Mesenchymal stem cell (in vitro differentiated cells and primary cell): ENCODE measurements at regions not wholly inside any gene's neighbourhood (a gene's known extent, or its start where the extent isn't known, plus 50 kb on each side); places are given as distances from the start of the nearest gene placed in this dataset.
A peak's percentile ranks its signal among the peaks of the same experiment; 100 is the strongest.

Experiments used
- DNase-seq: peaks from one replicate; pipeline ENCODE4 v3.0.0-alpha.2; 2013
- H2AFZ ChIP-seq: one replicate; pipeline ENCODE4 v1.6.1; 2013; ENCODE audit warnings: low read depth, mild to moderate bottlenecking, control low read depth, inconsistent platforms, low read length, moderate library complexity
- H2AK5ac ChIP-seq: 2 replicates; pipeline ENCODE4 v1.6.1; 2013; ENCODE audit warnings: low read length, moderate library complexity, mild to moderate bottlenecking, inconsistent platforms; ENCODE audit not compliant: severe bottlenecking
- H2BK120ac ChIP-seq: one replicate; pipeline ENCODE4 v1.6.1; 2013; ENCODE audit warnings: low read depth, mild to moderate bottlenecking, inconsistent platforms, low read length, moderate library complexity
- H2BK12ac ChIP-seq, 2 experiments: one replicate each; pipeline ENCODE4 v1.6.1; 2013; ENCODE audit warnings: inconsistent platforms in 2 of 2, low read length in 2 of 2, mild to moderate bottlenecking in 2 of 2, moderate library complexity in 2 of 2, control low read depth in 1 of 2
- H2BK15ac ChIP-seq: one replicate; pipeline ENCODE4 v1.6.1; 2013; ENCODE audit warnings: mild to moderate bottlenecking, low read depth, inconsistent platforms; ENCODE audit not compliant: poor library complexity, severe bottlenecking
- H2BK5ac ChIP-seq: 2 replicates; pipeline ENCODE4 v1.6.1; 2013; ENCODE audit warnings: low read depth, mild to moderate bottlenecking, low read length, control low read depth, inconsistent platforms; ENCODE audit not compliant: poor library complexity, severe bottlenecking
- H3K14ac ChIP-seq, 2 experiments: one replicate each; pipeline ENCODE4 v1.6.1; 2013; ENCODE audit warnings: inconsistent platforms in 2 of 2, low read length in 2 of 2, control low read depth in 1 of 2, mild to moderate bottlenecking in 1 of 2, moderate library complexity in 1 of 2
- H3K18ac ChIP-seq, 2 experiments: one replicate each; pipeline ENCODE4 v1.6.1; 2013; ENCODE audit warnings: inconsistent platforms in 2 of 2, low read length in 2 of 2, control low read depth in 1 of 2, low read depth in 1 of 2, mild to moderate bottlenecking in 1 of 2
- H3K23ac ChIP-seq, 2 experiments: one replicate each; pipeline ENCODE4 v1.6.1; 2013; ENCODE audit warnings: inconsistent platforms in 2 of 2, low read length in 2 of 2, mild to moderate bottlenecking in 2 of 2, moderate library complexity in 2 of 2, control low read depth in 1 of 2
- H3K27ac ChIP-seq: 2 replicates; pipeline ENCODE4 v1.5.1; 2013; ENCODE audit warnings: mild to moderate bottlenecking, moderate library complexity, low read length, control low read depth, inconsistent platforms; ENCODE audit not compliant: poor library complexity, severe bottlenecking
- H3K27me3 ChIP-seq, 2 experiments: 2 replicates each; pipeline versions ENCODE4 v1.6.1 to v1.7.0; 2013; ENCODE audit warnings: low read length in 2 of 2, mild to moderate bottlenecking in 2 of 2, moderate library complexity in 2 of 2, control low read depth in 1 of 2, inconsistent platforms in 1 of 2; ENCODE audit not compliant: control insufficient read depth in 1 of 2, insufficient read depth in 1 of 2
- H3K36me3 ChIP-seq, 2 experiments: 2 replicates each; pipeline versions ENCODE4 v1.6.1 to v1.7.0; 2013; ENCODE audit warnings: low read length in 2 of 2, control low read depth in 1 of 2, inconsistent platforms in 1 of 2, low read depth in 1 of 2, mild to moderate bottlenecking in 1 of 2; ENCODE audit not compliant: insufficient read depth in 2 of 2, control insufficient read depth in 1 of 2
- H3K4ac ChIP-seq, 2 experiments: one replicate each; pipeline ENCODE4 v1.6.1; 2013; ENCODE audit warnings: inconsistent platforms in 2 of 2, low read length in 2 of 2, mild to moderate bottlenecking in 2 of 2, moderate library complexity in 2 of 2, control low read depth in 1 of 2, low read depth in 1 of 2
- H3K4me1 ChIP-seq: 2 replicates; pipeline ENCODE4 v1.6.1; 2013; ENCODE audit warnings: low read depth, low read length, control low read depth; ENCODE audit not compliant: control insufficient read depth, insufficient read depth
- H3K4me2 ChIP-seq: 2 replicates; pipeline ENCODE4 v1.6.1; 2013; ENCODE audit warnings: low read length, mild to moderate bottlenecking, inconsistent platforms; ENCODE audit not compliant: poor library complexity, severe bottlenecking
- H3K4me3 ChIP-seq, 2 experiments: 2 replicates each; pipeline versions ENCODE4 v1.5.1 to v1.7.0; 2013; ENCODE audit warnings: low read length in 2 of 2, mild to moderate bottlenecking in 2 of 2, control low read depth in 1 of 2, low read depth in 1 of 2; ENCODE audit not compliant: insufficient read depth in 1 of 2
- H3K79me1 ChIP-seq: replicated peaks from 2 replicates; pipeline ENCODE4 v1.6.1; 2013; ENCODE audit warnings: mild to moderate bottlenecking, control low read depth, low read length, inconsistent platforms; ENCODE audit not compliant: poor library complexity, severe bottlenecking
- H3K9ac ChIP-seq: 2 replicates; pipeline ENCODE4 v1.7.0; 2013; ENCODE audit warnings: mild to moderate bottlenecking, low read length, moderate library complexity
- H3K9me3 ChIP-seq: 2 replicates; pipeline ENCODE4 v1.7.0; 2013; ENCODE audit warnings: mild to moderate bottlenecking, low read length; ENCODE audit not compliant: control insufficient read depth
- H4K8ac ChIP-seq: one replicate; pipeline ENCODE4 v1.6.1; 2013; ENCODE audit warnings: inconsistent platforms, mild to moderate bottlenecking, low read length, moderate library complexity
- H4K91ac ChIP-seq: one replicate; pipeline ENCODE4 v1.6.1; 2013; ENCODE audit warnings: mild to moderate bottlenecking, low read length, inconsistent platforms
- WGBS: methylation state at CpG from one replicate; pipeline ENCODE4 v1.1.7; 2013; ENCODE audit warnings: mixed read lengths; 5-methylcytosine and 5-hydroxymethylcytosine counted together

GRCh38 chr17:79138826-79139225 is 64.2 kb downstream of the ENGASE start:
- Histone ChIP-seq H2BK5ac (no peak overlapping the region), H2BK12ac (no peak overlapping the region), H4K91ac (no peak overlapping the region), H3K23ac (no peak overlapping the region), H3K27ac (no peak overlapping the region), H2AFZ (no peak overlapping the region), H3K18ac (no peak overlapping the region), H3K79me1 (no peaks in the 10 kb centered on the region), H3K14ac (no peak overlapping the region), H3K9ac (no peak overlapping the region), H3K4me2 (no peak overlapping the region), H4K8ac (no peak overlapping the region), H3K4me1 (no peaks in the 10 kb centered on the region), H2BK15ac (no peak overlapping the region), H3K4ac (no peak overlapping the region), H3K27me3 (peaks cover 0 to 94% of the 10 kb centered on the region in 2 experiments), H2BK120ac (no peak overlapping the region), H3K36me3 (no peaks in the 10 kb centered on the region), H3K9me3 (no peaks in the 10 kb centered on the region), H3K4me3 (no peak overlapping the region), H2AK5ac (no peak overlapping the region)
- no peak for DNase-seq
- 94% methylated on average over 12 of the region's 12 CpGs for WGBS

GRCh38 chr17:79137789-79138165 is 63.2 kb downstream of the ENGASE start:
- DNase-seq = no peak
- Histone ChIP-seq H3K79me1 (no peaks in the 10 kb centered on the region), H2BK5ac (no peak overlapping the region), H3K4ac (no peak overlapping the region), H3K9me3 (no peaks in the 10 kb centered on the region), H4K91ac (no peak overlapping the region), H3K14ac (no peak overlapping the region), H3K9ac (no peak overlapping the region), H2BK120ac (no peak overlapping the region), H3K4me2 (no peak overlapping the region), H3K4me1 (no peaks in the 10 kb centered on the region), H3K27ac (no peak overlapping the region), H3K4me3 (no peak overlapping the region), H3K23ac (no peak overlapping the region), H2BK12ac (no peak overlapping the region), H3K18ac (no peak overlapping the region), H4K8ac (peak overlapping the region; percentile 7), H2BK15ac (no peak overlapping the region), H3K36me3 (no peaks in the 10 kb centered on the region), H3K27me3 (peaks cover 0 to 97% of the 10 kb centered on the region in 2 experiments), H2AFZ (no peak overlapping the region), H2AK5ac (no peak overlapping the region)
- WGBS = 80% methylated on average over 22 of the region's 22 CpGs

- DNase-seq = no peak
- Histone ChIP-seq H3K18ac (no peak overlapping the region), H4K91ac (no peak overlapping the region), H3K36me3 (no peaks in the 10 kb centered on the region), H3K23ac (no peak overlapping the region), H3K14ac (no peak overlapping the region), H2BK120ac (no peak overlapping the region), H2BK15ac (no peak overlapping the region), H2BK12ac (no peak overlapping the region), H3K79me1 (no peaks in the 10 kb centered on the region), H4K8ac (no peak overlapping the region), H2BK5ac (no peak overlapping the region), H3K4me1 (no peaks in the 10 kb centered on the region), H3K4me2 (no peak overlapping the region), H2AK5ac (no peak overlapping the region), H2AFZ (no peak overlapping the region), H3K27ac (no peak overlapping the region), H3K4me3 (no peak overlapping the region), H3K9ac (no peak overlapping the region), H3K4ac (no peak overlapping the region), H3K27me3 (peaks cover 0 to 96% of the 10 kb centered on the region in 2 experiments), H3K9me3 (no peaks in the 10 kb centered on the region)
- WGBS = 79% methylated on average over 21 of the region's 26 CpGs
Measured at GRCh38 chr17:79137015-79137788, 62.6 kb downstream of the ENGASE start.

GRCh38 chr17:79136596-79136995 is 62.0 kb downstream of the ENGASE start:
- Histone ChIP-seq H2BK5ac (no peak overlapping the region), H3K23ac (no peak overlapping the region), H3K4ac (no peak overlapping the region), H4K91ac (no peak overlapping the region), H3K4me2 (no peak overlapping the region), H2AFZ (no peak overlapping the region), H3K36me3 (no peaks in the 10 kb centered on the region), H2BK120ac (no peak overlapping the region), H2BK15ac (no peak overlapping the region), H3K9ac (no peak overlapping the region), H2BK12ac (no peak overlapping the region), H2AK5ac (no peak overlapping the region), H3K18ac (no peak overlapping the region), H3K9me3 (no peaks in the 10 kb centered on the region), H3K14ac (no peak overlapping the region), H3K4me3 (no peak overlapping the region), H3K27me3 (peaks cover 0 to 93% of the 10 kb centered on the region in 2 experiments), H4K8ac (no peak overlapping the region), H3K79me1 (no peaks in the 10 kb centered on the region), H3K27ac (no peak overlapping the region), H3K4me1 (no peaks in the 10 kb centered on the region)
- 73% methylated on average over 10 of the region's 10 CpGs for WGBS
- no peak for DNase-seq
